Fibroblast of lung (primary cell): ENCODE measurements at regions not wholly inside any gene's neighbourhood (a gene's known extent, or its start where the extent isn't known, plus 50 kb on each side); places are given as distances from the start of the nearest gene placed in this dataset.

Experiments
- EZH2 ChIP-seq: IDR thresholded peaks from 2 replicates; pipeline ENCODE4 v1.5.1; 2012; ENCODE audit warnings: low read length, control low read depth, mild to moderate bottlenecking; ENCODE audit errors: missing control alignments
- TF ChIP-seq, protein P1 (sequence below), 2 donors: IDR thresholded peaks in 1 of 2; conservative IDR thresholded peaks in 1 of 2; 1 replicate in 1 of 2; 2 replicates in 1 of 2; pipeline ENCODE4 v1.5.1; 2011 to 2012; ENCODE audit warnings: low read length in 2 of 2, control low read depth in 1 of 2, inconsistent platforms in 1 of 2, low read depth in 1 of 2, mild to moderate bottlenecking in 1 of 2

- TF ChIP-seq, protein P1, sequence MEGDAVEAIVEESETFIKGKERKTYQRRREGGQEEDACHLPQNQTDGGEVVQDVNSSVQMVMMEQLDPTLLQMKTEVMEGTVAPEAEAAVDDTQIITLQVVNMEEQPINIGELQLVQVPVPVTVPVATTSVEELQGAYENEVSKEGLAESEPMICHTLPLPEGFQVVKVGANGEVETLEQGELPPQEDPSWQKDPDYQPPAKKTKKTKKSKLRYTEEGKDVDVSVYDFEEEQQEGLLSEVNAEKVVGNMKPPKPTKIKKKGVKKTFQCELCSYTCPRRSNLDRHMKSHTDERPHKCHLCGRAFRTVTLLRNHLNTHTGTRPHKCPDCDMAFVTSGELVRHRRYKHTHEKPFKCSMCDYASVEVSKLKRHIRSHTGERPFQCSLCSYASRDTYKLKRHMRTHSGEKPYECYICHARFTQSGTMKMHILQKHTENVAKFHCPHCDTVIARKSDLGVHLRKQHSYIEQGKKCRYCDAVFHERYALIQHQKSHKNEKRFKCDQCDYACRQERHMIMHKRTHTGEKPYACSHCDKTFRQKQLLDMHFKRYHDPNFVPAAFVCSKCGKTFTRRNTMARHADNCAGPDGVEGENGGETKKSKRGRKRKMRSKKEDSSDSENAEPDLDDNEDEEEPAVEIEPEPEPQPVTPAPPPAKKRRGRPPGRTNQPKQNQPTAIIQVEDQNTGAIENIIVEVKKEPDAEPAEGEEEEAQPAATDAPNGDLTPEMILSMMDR (conservative IDR thresholded peaks at IDR 0.05 in 1 of 2, IDR thresholded peaks at IDR 0.05 in 1 of 2; ENCODE audit: low read depth in 1 of 2, low read length in 2 of 2), result no peak
- TF ChIP-seq EZH2, result no peak
Observed at GRCh38 chr1:36606641-36607262, 124.0 kb upstream of the CSF3R start.
